ENCODE measurements at regions not wholly inside any gene's neighbourhood (a gene's known extent, or its start where the extent isn't known, plus 50 kb on each side); places are given as distances from the start of the nearest gene placed in this dataset.

DNA sequence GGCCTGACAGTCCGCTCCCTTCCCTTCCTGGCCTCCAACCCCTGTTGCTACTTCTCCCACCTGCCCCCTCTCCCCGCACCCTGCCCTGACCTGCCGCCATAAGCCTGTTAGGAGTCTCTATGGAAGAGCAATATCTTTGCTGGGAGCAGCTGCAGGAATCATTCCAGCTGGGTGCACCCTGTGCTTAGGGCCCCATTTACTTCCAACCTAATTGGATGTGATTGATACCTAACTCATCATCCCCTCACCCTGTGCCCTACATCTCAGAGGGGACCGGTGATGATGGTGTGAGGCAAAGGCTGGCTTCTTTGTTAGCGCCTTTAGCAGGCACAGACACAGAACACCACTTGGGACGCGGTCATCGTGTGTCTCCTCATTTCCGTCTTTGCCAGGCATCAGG is 80.0 kb upstream of the FAM180A start:
- Histone ChIP-seq H3K27ac (ENCODE audit: low read depth, low read length) (no peak overlapping the region), H3K36me3 (ENCODE audit: insufficient read depth, low read length) (no peaks in the 10 kb centered on the region), H3K4me3 (ENCODE audit: low read length in 2 of 2) (no peak overlapping the region), H3K9me3 (ENCODE audit: control insufficient read depth in 1 of 2, low read length in 2 of 2) (no peaks in the 10 kb centered on the region), H3K27me3 (ENCODE audit: insufficient read depth, low read length) (no peaks in the 10 kb centered on the region), H3K4me1 (ENCODE audit: insufficient read depth, low read length) (peaks cover 41% of the 10 kb centered on the region)
- Mint-ChIP-seq H3K9me3 (no peaks in the 10 kb centered on the region), H3K4me3 (no peak overlapping the region), H3K4me1 (peaks cover 21 to 40% (median 34%) of the 10 kb centered on the region in 4 donors), H3K27me3 (no peaks in the 10 kb centered on the region), H3K27ac (peak overlapping the region in 1 of 7 donors; percentile 60), H3K36me3 (no peaks in the 10 kb centered on the region)
- ChIA-PET POLR2A (ENCODE audit: partially characterized antibody) (no interaction called here), CTCF (ENCODE audit: partially characterized antibody) (interaction anchor here (1.2 kb wide), 1 partner anchor 28 kb away, joined by 3 read pairs; no protein-coding TSS in a partner anchor)
- no peak for DNase-seq
- intact Hi-C loops (cut with micrococcal nuclease): no loop called here

DNA sequence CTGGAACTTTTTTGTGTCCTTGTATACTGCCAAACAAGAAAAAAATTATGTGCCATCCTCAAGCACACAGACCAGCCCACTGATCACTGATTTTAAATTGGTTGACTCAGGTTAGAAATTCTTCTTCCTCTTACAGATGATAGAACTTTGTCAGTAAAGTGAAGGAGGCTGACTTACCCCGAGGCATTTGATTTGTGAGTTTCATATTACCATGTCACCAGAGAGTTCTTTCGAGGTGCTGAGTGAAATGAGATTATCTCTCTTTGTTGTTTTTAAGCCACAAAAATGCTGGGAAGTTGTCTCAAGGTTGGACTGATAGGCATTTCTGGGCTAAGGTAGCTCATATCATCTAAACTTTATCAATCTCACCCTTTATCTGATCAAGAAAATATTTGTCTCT is 78.8 kb upstream of the FAM180A start:
- Mint-ChIP-seq H3K27me3 (no peaks in the 10 kb centered on the region), H3K4me3 (no peak overlapping the region)
- intact Hi-C loops (cut with micrococcal nuclease): no loop called here

DNA sequence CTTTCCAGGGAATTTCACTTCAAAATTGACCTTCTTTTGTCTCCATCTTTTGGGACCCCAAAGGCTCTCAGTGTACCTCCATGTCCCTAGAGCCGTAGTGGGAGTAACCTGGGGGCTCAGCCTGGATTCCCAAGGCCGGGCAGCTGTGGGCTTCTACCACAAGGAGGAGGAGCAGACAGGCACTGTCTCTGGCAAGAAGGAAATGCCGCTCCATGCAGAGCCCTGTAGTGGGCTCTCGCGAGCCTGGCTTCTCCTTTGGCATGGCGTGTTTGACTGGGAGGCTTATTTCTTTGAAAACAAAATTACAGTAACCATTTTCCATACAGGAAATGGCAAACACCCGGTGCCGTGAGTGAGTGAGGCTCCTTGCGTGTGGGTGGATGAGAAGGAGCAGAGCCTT is 76.8 kb upstream of the FAM180A start:
- H3K27ac Mint-ChIP-seq: no peak overlapping the region
- DNase-seq: no peak
- no peaks in the 10 kb centered on the region for H3K9me3 ChIP-seq (ENCODE audit: control insufficient read depth in 1 of 2, low read length in 2 of 2)
- POLR2A ChIA-PET (ENCODE audit: partially characterized antibody): no interaction called here
- no peaks in the 10 kb centered on the region for H3K9me3 Mint-ChIP-seq
- peaks cover 0 to 14% (median 7%) of the 10 kb centered on the region in 4 donors for H3K4me1 Mint-ChIP-seq
- intact Hi-C loops (cut with micrococcal nuclease): no loop called here
- H3K36me3 Mint-ChIP-seq: no peaks in the 10 kb centered on the region
- no peaks in the 10 kb centered on the region for H3K36me3 ChIP-seq (ENCODE audit: insufficient read depth, low read length)
- no peak overlapping the region for H3K4me3 Mint-ChIP-seq
- no peak overlapping the region for H3K4me3 ChIP-seq (ENCODE audit: low read length in 2 of 2)
- peaks cover 10% of the 10 kb centered on the region for H3K4me1 ChIP-seq (ENCODE audit: insufficient read depth, low read length)
- no peaks in the 10 kb centered on the region for H3K27me3 ChIP-seq (ENCODE audit: insufficient read depth, low read length)
- no peaks in the 10 kb centered on the region for H3K27me3 Mint-ChIP-seq
- CTCF ChIA-PET (ENCODE audit: partially characterized antibody): no interaction called here
- no peak overlapping the region for H3K27ac ChIP-seq (ENCODE audit: low read depth, low read length)

More for the DNA sequence above, 78.8 kb upstream of the FAM180A start:
- Histone ChIP-seq H3K4me3 (ENCODE audit: low read length in 2 of 2) (no peak overlapping the region), H3K27me3 (ENCODE audit: insufficient read depth, low read length) (no peaks in the 10 kb centered on the region), H3K27ac (ENCODE audit: low read depth, low read length) (no peak overlapping the region), H3K4me1 (ENCODE audit: insufficient read depth, low read length) (peaks cover 29% of the 10 kb centered on the region), H3K36me3 (ENCODE audit: insufficient read depth, low read length) (no peaks in the 10 kb centered on the region), H3K9me3 (ENCODE audit: control insufficient read depth in 1 of 2, low read length in 2 of 2) (no peaks in the 10 kb centered on the region)
- ChIA-PET POLR2A (ENCODE audit: partially characterized antibody) (no interaction called here), CTCF (ENCODE audit: partially characterized antibody) (no interaction called here)
- DNase-seq: no peak
- peaks cover 18 to 34% (median 26%) of the 10 kb centered on the region in 4 donors for H3K4me1 Mint-ChIP-seq
- H3K9me3 Mint-ChIP-seq: no peaks in the 10 kb centered on the region
- no peak overlapping the region for H3K27ac Mint-ChIP-seq
- H3K36me3 Mint-ChIP-seq: no peaks in the 10 kb centered on the region

DNA sequence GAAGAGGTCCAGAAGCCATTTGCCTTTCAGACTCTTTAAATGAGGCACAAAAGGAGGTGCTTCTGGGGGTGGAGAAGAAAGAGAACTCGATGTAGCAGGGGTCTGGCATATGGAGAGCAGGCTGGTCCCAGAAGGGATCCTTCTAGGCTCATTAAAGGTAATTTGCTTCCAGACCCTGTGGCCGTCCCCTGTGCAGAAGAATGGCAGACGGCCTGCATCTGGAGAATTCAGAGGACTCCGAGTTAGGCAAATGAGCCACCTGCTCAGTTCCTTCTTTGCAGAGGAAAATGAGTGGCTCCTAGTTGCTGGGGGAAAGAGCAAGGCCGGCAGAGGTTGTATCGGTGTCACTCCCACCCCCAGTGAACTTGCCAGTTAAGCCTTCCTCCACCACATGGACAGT is 73.8 kb upstream of the FAM180A start:
- ChIA-PET POLR2A (ENCODE audit: partially characterized antibody) (no interaction called here), CTCF (ENCODE audit: partially characterized antibody) (no interaction called here)
- no peak overlapping the region for H3K27ac ChIP-seq (ENCODE audit: low read depth, low read length)
- no peaks in the 10 kb centered on the region for H3K27me3 Mint-ChIP-seq
- H3K27me3 ChIP-seq (ENCODE audit: insufficient read depth, low read length): no peaks in the 10 kb centered on the region
- H3K9me3 Mint-ChIP-seq: no peaks in the 10 kb centered on the region
- no peak overlapping the region for H3K4me3 ChIP-seq (ENCODE audit: low read length in 2 of 2)
- H3K9me3 ChIP-seq (ENCODE audit: control insufficient read depth in 1 of 2, low read length in 2 of 2): no peaks in the 10 kb centered on the region
- H3K4me1 ChIP-seq (ENCODE audit: insufficient read depth, low read length): no peaks in the 10 kb centered on the region
- H3K4me3 Mint-ChIP-seq: no peak overlapping the region
- no peak overlapping the region for H3K27ac Mint-ChIP-seq
- intact Hi-C loops (cut with micrococcal nuclease): no loop called here
- no peaks in the 10 kb centered on the region for H3K36me3 ChIP-seq (ENCODE audit: insufficient read depth, low read length)
- H3K4me1 Mint-ChIP-seq: peaks cover 0 to 4% (median 1%) of the 10 kb centered on the region in 4 donors
- DNase-seq: no peak
- no peaks in the 10 kb centered on the region for H3K36me3 Mint-ChIP-seq

DNA sequence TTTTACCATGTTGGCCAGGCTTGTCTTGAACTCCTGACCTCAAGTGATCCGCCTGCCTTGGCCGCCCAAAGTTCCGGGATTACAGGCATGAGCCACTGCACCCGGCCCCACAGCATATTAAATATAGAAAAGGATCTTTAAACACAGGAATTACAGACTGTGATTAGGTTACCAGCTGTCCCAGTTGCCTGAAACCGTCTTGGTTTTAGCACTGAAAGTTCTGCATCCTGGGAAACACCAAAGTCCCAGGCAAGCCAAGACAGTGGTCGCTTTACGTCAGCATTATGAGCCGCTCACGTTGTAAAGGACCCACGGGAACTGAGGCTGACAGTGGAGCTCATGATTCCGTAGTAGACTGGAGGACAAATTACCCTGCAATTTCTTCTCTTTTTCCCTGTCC is 69.0 kb upstream of the FAM180A start:
- intact Hi-C loops (cut with micrococcal nuclease): no loop called here
- DNase-seq: no peak
- H3K4me1 ChIP-seq (ENCODE audit: insufficient read depth, low read length): no peaks in the 10 kb centered on the region
- Mint-ChIP-seq H3K27ac (no peak overlapping the region), H3K9me3 (no peaks in the 10 kb centered on the region), H3K36me3 (no peaks in the 10 kb centered on the region), H3K4me3 (no peak overlapping the region), H3K27me3 (peaks cover 1 to 2% of the 10 kb centered on the region in 2 donors), H3K4me1 (no peaks in the 10 kb centered on the region)
- no peak overlapping the region for H3K4me3 ChIP-seq (ENCODE audit: low read length in 2 of 2)
- POLR2A ChIA-PET (ENCODE audit: partially characterized antibody): no interaction called here
- H3K27ac ChIP-seq (ENCODE audit: low read depth, low read length): no peak overlapping the region
- CTCF ChIA-PET (ENCODE audit: partially characterized antibody): interaction anchor here (0.9 to 1.0 kb wide), 2 partner anchors 16 to 18 kb away, joined by 3 to 4 read pairs; no protein-coding TSS in a partner anchor
- no peaks in the 10 kb centered on the region for H3K9me3 ChIP-seq (ENCODE audit: control insufficient read depth in 1 of 2, low read length in 2 of 2)
- H3K27me3 ChIP-seq (ENCODE audit: insufficient read depth, low read length): no peaks in the 10 kb centered on the region
- no peaks in the 10 kb centered on the region for H3K36me3 ChIP-seq (ENCODE audit: insufficient read depth, low read length)

DNA sequence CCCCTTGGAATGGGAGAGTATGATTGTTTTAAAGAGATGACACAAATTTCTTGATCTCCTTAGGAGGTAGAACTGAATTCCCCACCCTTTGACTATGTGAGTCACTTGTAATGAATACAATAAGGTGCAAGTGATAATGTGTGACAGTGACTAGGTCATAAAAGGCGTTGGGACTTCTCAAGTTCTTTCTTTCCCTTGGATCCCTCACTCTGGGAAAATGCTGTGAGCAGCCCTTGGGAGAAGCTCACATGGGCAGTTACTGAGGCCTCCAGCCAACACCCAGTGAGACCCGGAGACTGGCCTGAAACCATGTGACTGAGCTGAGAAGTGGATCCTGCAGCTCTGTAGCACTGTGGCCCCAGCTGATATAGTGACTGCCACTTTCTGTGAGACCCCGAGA is 66.4 kb upstream of the FAM180A start:
- H3K4me3 Mint-ChIP-seq: no peak overlapping the region
- Histone ChIP-seq H3K9me3 (ENCODE audit: control insufficient read depth in 1 of 2, low read length in 2 of 2) (no peaks in the 10 kb centered on the region), H3K36me3 (ENCODE audit: insufficient read depth, low read length) (no peaks in the 10 kb centered on the region), H3K27ac (ENCODE audit: low read depth, low read length) (no peak overlapping the region), H3K27me3 (ENCODE audit: insufficient read depth, low read length) (no peaks in the 10 kb centered on the region), H3K4me3 (ENCODE audit: low read length in 2 of 2) (no peak overlapping the region), H3K4me1 (ENCODE audit: insufficient read depth, low read length) (no peaks in the 10 kb centered on the region)
- peaks cover 0 to 2% (median under 1%) of the 10 kb centered on the region in 4 donors for H3K4me1 Mint-ChIP-seq
- ChIA-PET CTCF (ENCODE audit: partially characterized antibody) (interaction anchor here (2.6 kb wide), 1 partner anchor 14 kb away, joined by 9 read pairs; no protein-coding TSS in a partner anchor), POLR2A (ENCODE audit: partially characterized antibody) (no interaction called here)
- intact Hi-C loops (cut with micrococcal nuclease): no loop called here
- H3K9me3 Mint-ChIP-seq: no peaks in the 10 kb centered on the region
- no peak overlapping the region for H3K27ac Mint-ChIP-seq
- H3K36me3 Mint-ChIP-seq: no peaks in the 10 kb centered on the region
- H3K27me3 Mint-ChIP-seq: peaks cover 1 to 2% of the 10 kb centered on the region in 2 donors
- no peak for DNase-seq

DNA sequence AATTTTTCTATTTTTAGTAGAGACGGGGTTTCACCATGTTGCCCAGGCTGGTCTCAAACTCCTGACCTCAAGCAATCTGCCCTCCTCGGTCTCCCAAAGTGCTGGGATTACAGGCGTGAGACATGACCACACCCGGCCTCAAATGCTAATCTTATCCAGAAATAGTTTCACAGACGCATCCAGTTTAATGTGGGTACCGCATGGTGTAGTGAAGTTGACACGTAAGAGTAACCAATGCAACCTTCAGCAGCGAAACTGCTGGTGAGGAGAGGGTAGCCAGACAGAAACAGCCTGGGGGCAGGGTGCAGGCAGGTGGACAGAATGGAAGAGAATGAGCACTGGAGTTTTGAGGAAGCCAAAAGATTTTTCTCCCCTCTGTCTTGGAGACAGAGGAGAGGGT is 63.5 kb upstream of the FAM180A start:
- CTCF ChIA-PET (ENCODE audit: partially characterized antibody): no interaction called here
- intact Hi-C loops (cut with micrococcal nuclease): no loop called here

DNA sequence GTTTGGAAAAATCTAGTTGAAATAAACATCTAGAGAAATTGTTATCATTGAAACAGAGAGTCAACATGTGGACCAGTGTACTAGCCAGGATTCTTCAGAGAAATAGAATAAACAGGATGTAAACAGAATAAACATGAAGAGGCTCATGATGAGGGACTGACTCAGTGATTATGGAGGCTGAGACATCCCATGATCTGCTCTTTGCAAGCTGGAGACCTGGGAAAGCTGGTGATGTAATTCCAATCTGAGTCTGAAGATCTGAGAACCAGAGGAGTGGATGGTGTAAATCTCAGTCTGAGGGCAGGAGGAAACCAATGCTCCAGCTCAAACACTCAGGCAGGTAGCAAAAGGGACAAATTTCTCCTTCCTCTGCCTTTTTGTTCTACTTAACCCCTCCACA is 62.9 kb upstream of the FAM180A start:
- H3K27me3 ChIP-seq (ENCODE audit: insufficient read depth, low read length): no peaks in the 10 kb centered on the region
- intact Hi-C loops (cut with micrococcal nuclease): no loop called here
- ChIA-PET POLR2A (ENCODE audit: partially characterized antibody) (no interaction called here), CTCF (ENCODE audit: partially characterized antibody) (no interaction called here)
- no peak for DNase-seq
- H3K4me3 ChIP-seq (ENCODE audit: low read length in 2 of 2): no peak overlapping the region
- H3K36me3 Mint-ChIP-seq: no peaks in the 10 kb centered on the region
- peaks cover 1 to 2% of the 10 kb centered on the region in 2 donors for H3K27me3 Mint-ChIP-seq
- H3K9me3 Mint-ChIP-seq: no peaks in the 10 kb centered on the region
- no peaks in the 10 kb centered on the region for H3K9me3 ChIP-seq (ENCODE audit: control insufficient read depth in 1 of 2, low read length in 2 of 2)
- H3K4me3 Mint-ChIP-seq: no peak overlapping the region
- no peaks in the 10 kb centered on the region for H3K4me1 ChIP-seq (ENCODE audit: insufficient read depth, low read length)
- H3K36me3 ChIP-seq (ENCODE audit: insufficient read depth, low read length): no peaks in the 10 kb centered on the region
- peaks cover 0 to 5% (median 3%) of the 10 kb centered on the region in 4 donors for H3K4me1 Mint-ChIP-seq
- no peak overlapping the region for H3K27ac Mint-ChIP-seq
- H3K27ac ChIP-seq (ENCODE audit: low read depth, low read length): no peak overlapping the region

More for the DNA sequence above, 63.5 kb upstream of the FAM180A start:
- Mint-ChIP-seq H3K27me3 (peaks cover 1 to 2% of the 10 kb centered on the region in 2 donors), H3K36me3 (no peaks in the 10 kb centered on the region), H3K4me3 (no peak overlapping the region), H3K4me1 (peaks cover 0 to 4% (median 3%) of the 10 kb centered on the region in 4 donors), H3K9me3 (no peaks in the 10 kb centered on the region), H3K27ac (peak overlapping the region in 1 of 7 donors; percentile 11)
- Histone ChIP-seq H3K27me3 (ENCODE audit: insufficient read depth, low read length) (no peaks in the 10 kb centered on the region), H3K4me3 (ENCODE audit: low read length in 2 of 2) (no peak overlapping the region), H3K27ac (ENCODE audit: low read depth, low read length) (no peak overlapping the region), H3K4me1 (ENCODE audit: insufficient read depth, low read length) (no peaks in the 10 kb centered on the region), H3K36me3 (ENCODE audit: insufficient read depth, low read length) (no peaks in the 10 kb centered on the region), H3K9me3 (ENCODE audit: control insufficient read depth in 1 of 2, low read length in 2 of 2) (no peaks in the 10 kb centered on the region)
- DNase-seq: no peak
- POLR2A ChIA-PET (ENCODE audit: partially characterized antibody): no interaction called here
